Stimulated activated CD8-positive, alpha-beta memory T cell treated with anti-CD3 and anti-CD28 coated beads, Interleukin-7, amount 100 ng/mL, for 1 hour (primary cell): ENCODE measurements at regions not wholly inside any gene's neighbourhood (a gene's known extent, or its start where the extent isn't known, plus 50 kb on each side); places are given as distances from the start of the nearest gene placed in this dataset.

Experiments
- DNase-seq, 2 donors: peaks; one replicate each; pipeline ENCODE4 v3.0.0-alpha.2; 2020; ENCODE audit warnings: low read depth in 2 of 2

DNA sequence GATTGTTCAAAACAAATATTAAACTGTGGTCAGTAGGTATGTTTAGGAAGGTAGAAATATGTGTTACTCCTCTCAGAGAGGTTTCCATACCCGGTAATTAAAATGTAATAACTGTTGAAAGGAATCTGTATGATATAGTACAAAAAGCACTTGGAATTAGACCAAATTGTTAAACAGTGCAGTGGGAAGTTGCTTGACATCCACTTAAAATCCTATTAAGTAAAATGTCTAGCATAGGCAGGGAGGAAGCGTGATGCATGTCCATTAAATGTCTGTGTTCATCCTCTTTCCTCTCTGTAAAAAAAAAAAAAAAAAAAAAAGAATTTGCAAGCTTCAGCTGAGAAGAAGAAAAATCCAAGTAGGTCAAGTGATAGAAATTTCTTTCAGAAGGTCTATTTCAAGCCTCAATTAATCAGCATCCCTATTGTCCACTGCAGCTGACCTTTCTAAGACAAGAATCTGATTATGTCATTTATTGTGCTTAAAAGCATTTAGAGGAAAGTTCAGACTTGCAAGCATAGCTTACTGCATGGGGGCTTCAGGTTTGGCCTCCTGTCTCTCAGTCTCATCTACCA, 265.6 kb upstream of the RGS6 start:
- no peak for DNase-seq

DNA sequence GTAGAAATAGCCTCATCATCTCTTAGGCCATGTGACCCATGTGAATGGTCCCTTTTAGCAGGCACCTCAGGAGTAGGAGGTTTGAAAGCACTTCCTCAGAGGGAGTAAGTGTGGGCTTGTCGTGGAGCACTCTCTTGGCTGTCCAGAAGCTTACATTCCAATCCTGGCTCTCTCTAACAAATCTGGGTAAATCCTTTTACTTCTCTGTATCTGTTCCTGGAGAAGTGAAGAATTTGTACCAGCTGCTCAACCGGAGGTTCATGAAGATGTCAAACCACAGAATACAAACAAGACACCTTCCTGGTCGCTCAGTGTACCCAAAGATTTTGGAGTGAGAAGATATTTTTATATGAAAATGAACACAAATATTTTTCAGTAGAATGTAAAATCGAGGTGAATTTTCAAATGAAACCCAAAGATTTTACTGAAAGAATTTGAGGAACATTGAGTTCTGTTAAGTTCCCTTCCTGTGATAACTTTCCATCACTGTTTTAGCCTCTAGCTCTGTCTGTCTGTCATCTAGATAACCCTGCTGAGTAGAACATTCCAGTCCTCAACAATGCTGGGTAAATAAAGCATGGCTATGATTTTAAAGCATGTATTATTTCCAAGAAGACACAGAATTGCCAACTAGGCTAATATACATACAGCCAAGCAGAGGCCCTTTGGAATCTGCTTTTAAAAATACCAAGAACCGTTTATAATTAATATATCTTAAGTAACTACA, 263.9 kb upstream of the RGS6 start:
- DNase-seq: no peak

DNA sequence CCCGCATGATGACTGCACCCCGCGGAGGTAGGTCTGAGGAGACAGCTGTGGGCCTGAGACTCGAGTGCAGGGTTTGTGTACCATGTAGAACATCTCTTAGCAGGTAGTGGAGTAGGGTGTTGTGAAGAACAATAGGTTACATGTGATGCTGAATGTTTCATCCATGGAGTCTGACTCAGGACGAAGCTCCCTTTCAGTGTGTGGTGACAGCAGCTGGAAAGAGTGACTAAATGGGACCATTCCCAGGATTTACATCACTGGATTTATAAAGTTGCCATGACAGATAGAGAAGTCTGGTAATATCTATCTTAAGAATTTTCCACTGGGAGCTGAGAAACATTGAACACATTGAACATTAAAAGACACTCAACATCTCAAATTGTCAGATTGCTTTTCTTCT, 259.6 kb upstream of the RGS6 start:
- DNase-seq: no peak

DNA sequence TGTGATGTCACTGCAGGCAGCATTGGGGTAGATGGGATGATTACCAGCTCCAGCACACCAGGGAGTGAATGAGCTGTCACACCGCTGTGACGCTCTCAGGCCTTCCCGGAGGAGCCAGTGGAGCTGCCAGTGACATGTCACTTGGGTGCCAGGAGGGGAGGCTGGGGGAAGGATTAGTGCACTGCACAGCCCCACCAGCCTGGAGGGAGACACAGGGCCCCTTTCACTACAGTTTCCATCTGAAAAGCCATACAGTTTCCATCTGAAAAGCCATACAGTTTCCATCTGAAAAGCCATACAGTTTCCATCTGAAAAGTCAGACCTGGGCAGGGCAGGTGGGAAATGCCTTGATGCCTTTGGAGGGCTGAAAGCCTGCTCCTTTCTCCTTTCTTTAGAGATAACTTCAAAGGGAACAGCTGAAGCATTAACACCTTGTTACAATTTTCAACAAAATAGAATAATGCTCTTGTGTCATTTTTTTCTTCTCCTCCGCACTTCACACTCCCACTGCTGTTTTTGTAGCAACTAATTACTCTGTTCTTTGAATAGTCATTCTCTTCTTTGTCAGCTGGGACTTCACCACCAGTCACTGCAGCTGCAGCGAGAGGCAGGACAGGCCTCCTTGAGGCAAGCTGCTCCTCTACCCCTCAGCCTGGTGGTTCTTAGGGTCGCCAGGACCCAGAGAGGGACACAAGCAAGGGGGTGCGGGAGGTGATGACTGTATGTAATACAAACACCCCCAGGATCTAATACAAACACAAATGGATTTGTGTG, 256.9 kb upstream of the RGS6 start:
- DNase-seq: no peak

DNA sequence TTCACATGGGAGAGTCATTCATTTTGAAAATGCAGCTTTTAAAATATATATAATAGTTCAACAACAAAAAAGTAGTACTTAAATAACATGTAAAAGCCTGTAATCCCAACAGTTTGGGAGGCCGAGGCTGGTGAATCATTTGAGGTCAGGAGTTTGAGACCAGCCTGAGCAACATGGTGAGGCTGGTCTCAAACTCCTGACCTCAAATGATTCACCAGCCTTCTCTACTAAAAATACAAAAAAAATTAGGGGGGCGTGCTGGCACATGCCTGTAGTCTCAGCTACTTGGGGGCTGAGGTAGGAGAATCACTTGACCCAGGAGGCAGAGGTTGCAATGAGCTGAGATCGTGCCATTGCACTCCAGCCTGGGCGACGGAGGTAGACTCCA, 256.3 kb upstream of the RGS6 start:
- DNase-seq: no peak

DNA sequence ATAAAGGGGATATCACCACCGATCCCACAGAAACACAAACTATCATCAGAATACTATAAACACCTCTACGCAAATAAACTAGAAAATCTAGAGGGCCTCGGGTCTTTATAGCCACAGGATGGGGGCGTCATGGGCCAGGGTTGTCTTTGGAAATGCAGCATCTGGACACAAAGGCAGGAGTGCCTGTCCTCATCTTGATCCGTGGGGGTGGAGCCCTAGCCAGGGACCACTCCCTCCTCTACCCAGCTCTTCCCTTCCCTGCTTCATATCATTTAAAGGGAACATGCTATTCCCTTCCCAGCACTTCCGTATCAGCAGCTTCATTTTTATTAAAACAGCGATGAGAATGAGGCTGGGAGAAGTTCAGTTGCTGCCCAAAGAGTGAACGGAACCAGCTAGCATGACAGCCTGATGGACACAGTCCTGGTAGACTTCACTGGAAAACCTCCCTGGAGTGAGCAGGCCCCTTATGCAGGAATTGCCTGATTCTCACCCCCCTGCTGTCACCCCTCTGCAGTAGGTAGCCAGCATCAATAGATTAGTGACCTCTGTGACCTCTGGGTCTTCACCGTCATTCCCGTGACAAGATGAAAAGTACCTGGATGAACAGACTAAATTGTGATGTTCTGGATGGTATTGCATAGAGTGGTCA, 251.4 kb upstream of the RGS6 start:
- DNase-seq: no peak

DNA sequence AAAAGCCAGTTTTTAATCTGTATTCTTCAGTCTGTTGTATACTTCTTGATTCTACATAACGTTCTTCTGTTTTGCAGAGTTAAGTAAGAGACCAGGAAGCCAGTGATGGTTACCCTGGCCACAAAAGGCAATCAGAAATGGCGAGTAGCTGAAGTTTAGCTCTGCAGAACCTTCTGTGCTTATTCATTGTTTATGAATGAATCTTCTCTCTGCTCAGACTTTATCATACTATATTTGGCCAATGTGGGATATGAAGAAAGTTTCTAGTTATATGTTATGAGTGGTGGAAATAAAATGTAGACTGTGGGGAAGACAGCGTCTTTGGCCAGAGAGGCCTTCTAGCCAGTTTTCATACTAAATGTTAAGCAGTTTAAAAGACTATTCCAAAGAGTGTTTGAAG, 249.9 kb upstream of the RGS6 start:
- DNase-seq: no peak

DNA sequence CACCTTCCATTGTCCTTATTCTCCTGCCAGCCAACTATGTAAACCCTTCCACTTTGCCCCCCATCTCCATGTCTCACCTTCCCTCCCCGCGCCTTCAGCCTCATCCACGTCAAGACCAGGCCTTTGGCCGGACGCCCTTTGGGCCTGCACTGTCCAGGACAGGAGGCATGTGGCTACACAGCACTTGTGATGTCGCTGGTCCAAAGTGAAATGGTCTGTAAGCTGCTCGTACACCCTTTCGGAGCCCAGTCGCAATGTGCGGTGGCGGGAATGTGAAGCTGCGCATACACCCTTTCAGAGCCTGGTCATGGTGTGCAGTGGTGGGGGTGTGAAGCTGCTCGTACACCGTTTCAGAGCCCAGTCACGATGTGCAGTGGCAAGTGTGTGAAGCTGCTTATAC, 247.9 kb upstream of the RGS6 start:
- no peak for DNase-seq

DNA sequence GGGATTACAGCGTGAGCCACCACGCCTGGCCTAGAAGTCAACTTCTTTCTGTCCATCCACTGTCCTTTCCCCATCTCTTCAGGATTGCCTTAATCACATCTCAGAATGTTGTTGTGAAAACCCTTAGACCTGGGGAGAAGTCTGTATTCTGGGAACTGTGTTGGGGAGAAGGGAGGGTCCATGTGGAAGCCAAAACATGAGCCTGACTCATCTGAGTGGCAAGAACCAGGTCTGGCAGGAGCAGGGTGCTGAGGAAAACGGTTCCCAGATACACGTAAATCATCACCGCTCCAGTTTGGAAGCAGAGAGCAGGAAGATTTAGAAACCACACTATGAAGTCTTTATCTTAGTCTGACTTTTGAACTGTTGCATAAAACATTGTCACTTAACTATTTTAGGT, 245.6 kb upstream of the RGS6 start:
- DNase-seq: no peak

DNA sequence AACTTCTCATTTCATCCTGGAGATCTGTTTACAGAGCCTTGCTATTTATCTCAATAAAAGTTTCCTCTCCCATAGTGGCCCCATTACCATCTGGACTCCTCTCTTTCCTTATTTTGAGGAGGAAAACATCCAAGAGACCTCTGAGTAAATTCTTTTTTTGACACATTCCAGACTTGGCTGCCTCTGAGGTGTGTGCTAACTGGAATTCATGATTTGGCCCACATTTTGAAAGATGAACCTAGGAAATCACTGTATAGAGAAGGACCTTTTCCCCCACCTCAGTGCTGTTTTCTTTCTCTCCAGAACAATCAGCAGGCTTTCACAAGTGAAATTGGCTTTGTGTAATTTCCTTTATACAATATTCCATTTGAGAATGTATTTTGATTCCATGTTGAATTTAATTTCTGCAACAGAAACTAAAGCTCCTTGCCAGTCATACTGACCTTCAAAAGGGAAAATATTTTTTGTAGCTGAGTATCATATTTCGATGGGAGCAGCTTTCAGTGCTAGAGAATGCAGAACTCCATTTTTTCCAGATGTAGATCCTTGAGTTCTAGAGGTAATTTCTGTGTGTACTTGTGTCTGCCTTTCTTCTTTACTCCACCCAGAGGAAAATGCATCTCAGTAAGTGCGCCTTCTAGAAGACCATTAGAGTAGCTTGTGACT, 244.9 kb upstream of the RGS6 start:
- no peak for DNase-seq

DNA sequence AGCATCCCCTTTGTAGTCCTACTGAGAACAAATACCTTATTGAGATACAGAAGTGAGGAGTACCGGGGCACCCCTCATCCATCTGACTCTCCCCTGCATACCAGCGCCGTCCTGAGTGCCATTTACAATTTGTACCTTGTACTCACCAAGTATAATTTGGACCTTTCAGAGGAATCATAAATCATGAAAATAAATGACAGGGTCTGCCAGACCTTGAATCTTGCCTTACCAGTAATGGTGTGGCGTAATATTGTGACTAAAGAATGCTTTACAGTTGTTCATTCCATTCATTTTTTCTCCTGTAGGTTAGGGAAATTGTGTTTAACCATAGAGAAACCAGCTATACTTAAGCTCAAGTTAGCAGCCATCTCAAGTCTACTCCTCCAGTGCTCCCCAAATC, 243.7 kb upstream of the RGS6 start:
- no peak for DNase-seq

DNA sequence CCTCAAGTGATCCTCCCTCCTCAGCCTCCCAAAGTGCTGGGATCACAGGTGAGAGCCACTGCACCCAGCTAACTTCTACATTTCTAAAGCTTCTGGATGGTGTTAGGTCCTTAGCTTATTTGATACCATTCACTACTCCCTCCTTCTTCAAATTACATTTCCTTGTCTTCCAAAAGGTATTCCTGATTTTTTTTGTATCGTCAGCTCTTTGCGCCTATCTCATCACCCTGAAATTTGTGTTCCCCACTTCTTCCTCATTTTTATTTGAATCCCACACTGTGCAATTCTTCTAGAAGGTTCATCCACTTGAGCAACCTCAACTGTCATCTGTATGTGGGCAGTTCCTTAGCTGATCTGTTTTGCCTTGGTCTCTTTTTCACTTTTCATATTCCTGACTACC, 241.8 kb upstream of the RGS6 start:
- no peak for DNase-seq

DNA sequence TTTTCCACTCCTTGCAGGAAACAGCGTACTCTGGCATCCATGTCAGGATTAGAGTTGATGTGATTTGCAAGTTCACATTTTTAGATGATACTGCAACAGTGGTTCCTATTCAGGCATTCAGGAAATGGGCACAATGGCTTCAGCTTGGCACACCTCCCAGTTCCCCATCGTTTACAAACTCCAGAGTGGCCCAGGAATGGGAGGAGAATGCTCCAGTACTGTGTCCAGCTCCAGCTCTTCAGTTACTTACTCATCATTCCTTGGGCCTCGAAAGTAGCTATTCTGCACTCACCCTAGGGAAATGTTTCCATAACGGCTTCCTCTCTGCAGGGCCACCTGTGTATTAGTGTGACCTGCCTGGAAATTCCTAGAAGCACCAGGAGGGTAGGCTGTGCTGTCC, 239.7 kb upstream of the RGS6 start:
- no peak for DNase-seq

DNA sequence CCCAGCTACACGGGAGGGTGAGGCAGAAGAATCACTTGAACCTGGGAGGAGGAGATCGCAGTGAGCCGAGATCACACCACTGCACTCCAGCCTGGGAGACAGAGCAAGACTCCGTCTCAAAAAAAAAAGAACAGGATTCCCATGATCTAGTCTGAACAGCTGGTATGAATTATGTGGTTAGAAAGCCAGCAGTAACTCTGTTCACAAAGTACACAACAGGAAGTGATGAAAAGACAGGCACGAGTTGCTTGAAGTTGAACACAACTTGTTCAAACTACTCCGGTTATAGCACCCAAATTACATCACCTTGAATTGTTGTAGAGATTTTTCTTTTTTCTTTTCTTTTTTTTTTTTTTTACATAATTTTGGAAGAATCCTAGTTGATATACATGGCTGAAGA, 238.8 kb upstream of the RGS6 start:
- DNase-seq: no peak

DNA sequence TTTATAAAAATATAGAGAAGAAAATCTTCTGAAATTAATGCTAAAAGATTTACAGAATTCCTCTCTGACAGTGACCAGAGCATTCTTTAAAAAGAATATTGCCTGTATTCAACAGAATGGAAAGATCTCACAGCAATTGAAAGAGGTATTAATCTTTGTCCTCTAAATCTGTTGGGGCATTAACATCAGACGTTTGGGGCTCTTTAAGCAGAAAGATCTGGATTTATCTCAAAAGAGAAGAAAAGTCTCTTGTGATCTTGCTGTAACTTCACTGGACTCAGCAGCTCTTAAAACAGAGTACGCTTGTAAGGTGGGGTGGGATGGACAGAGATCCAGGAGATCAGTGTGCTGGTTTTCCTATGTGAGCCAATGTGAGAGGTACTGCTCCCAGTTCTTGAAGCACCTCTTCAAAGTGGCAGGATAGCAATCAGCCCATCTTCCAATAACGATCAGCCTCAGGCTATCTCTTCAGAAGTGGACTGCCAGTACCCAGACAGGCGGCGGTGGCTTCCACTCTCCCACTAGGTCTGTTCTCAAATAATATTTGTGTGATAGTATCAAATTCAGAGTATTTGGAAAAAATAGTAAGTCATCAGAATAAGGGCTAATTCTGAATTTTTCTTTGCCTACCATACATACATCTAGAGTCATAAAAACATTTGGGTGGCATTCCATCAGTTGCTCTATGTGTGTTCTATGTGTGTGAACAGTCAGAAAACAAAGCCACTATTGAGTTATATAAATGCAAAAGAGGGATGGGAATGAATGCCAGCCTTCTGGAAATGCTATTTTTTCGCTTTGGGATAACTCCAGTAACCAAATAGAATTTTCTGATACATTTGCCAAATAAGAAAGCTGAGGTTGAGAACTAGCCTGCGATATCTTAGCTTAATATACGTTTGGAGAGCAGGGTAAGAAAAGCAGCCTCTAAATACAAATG, 237.4 kb upstream of the RGS6 start:
- DNase-seq: no peak

DNA sequence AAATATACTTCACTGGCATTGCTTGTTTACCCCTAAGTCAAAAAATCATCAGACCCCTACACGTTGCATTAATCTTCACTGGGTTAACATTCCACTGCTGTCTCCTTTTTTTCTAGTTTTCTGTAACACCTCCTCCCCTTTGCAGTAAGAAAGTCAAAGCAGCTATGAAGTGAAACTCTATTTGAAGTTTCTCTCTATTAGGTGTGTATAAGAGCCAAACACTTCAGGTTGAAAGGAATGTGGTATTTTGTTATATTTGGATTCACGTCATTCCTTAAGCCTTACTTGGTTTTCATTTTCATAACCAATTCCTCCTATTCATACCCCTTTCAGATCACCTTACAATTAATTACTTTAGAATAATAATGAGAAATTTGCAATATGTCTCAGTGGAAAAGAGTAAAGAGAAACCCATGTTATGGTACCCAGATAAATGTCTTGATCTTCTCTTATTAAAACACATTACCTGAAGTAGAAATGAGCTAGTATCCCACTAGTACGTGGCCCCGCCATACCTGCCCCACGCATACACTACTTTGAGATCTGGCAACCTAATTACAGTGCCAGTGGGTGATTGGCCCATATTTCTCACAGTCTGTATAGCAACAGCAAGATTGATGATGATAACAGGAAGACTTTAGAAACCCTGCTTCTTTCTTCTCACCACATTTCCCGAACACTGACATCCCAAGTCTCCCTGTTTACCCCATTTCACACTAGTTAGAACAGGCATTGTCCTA, 236.4 kb upstream of the RGS6 start:
- no peak for DNase-seq

DNA sequence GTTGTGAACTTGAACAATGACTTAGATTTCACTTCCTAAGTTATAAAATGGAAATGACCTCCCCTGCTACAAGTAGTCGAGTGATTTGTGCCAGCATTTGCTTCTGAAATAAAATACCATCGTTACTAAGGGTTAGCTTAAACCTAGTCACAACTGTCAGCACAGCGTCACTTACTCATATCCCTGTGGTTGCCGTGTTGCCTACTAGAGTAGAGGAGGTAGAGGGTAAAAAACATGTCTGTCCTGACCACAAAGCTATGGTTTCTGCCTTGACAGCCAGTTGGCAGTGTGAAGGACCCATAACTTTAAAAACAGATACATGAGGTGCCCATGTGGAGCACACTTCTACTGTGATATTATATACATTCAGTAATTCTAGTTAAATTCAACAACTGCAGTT, 234.2 kb upstream of the RGS6 start:
- DNase-seq: no peak

DNA sequence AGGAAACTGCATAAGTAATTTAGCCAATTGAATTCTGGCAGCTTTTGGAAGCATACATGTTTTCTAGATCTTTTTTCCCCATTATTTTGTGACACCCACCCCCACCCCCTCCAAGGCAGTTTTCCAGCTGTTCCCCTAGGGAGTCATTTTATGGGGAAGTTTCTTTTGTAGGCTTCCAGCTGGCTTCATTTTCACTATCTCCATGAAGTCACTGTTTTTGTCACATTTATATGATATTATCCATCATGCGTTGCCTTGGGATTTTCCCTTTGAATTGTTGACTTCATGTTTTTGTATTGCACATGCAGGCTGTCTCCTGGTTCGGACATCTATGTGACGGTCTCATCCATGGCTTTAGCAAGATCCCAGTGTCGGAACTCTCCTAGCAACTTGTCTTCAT, 233.6 kb upstream of the RGS6 start:
- no peak for DNase-seq

DNA sequence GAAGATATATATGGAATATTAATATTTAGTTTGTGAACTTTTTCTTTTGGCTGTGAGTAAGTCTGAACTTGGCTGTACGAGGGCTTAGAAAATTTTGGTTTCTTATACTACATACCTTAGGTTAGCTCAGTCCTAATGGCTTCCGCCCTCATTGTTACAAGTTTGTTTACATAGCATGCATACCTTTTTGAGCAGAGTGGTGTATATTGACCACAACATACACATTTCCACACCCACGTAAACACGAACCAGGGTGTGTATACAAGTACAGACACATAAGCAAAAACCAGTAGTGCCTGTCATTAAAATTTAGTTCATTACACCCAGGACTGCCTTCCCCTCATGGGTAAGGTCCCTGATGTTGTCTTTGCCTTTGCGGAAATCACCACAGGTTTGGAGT, 230.2 kb upstream of the RGS6 start:
- no peak for DNase-seq

DNA sequence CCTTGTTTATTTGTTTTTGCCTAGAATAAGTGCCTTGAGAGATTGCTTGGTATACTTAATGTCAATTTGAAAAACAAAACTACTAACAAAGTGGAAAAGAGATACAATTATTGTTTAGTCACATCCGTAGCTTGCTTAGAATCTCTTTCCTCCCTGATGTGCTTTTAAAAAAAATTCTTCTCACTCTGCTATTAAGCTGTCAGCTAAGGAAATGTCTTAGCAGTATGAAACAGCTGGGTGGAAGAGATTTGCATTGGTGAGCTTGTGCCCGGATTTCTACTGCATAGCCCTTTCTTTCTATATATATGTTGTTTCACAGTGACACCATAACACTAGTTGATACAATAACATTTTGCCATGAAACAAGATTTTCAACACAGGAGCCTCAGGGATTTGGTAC, 229.4 kb upstream of the RGS6 start:
- DNase-seq: no peak
